CD14-positive monocyte (primary cell): ENCODE measurements at regions not wholly inside any gene's neighbourhood (a gene's known extent, or its start where the extent isn't known, plus 50 kb on each side); places are given as distances from the start of the nearest gene placed in this dataset.

ENCODE experiments used
- DNase-seq, 3 donors: peaks; one replicate each; pipeline ENCODE4 v3.0.0-alpha.2; 2011 to 2022
- H2AFZ ChIP-seq: 2 replicates; pipeline ENCODE4 v1.6.0; 2012; ENCODE audit warnings: mild to moderate bottlenecking, low read depth, low read length, inconsistent platforms; ENCODE audit not compliant: insufficient read depth, poor library complexity, severe bottlenecking
- H3K27ac ChIP-seq, 2 donors: 1 replicate in 1 of 2; 2 replicates in 1 of 2; pipeline ENCODE4 v1.5.1; 2012 to 2013; ENCODE audit warnings: low read length in 2 of 2, control low read depth in 1 of 2, inconsistent platforms in 1 of 2, low read depth in 1 of 2, mild to moderate bottlenecking in 1 of 2
- H3K27me3 ChIP-seq, 2 donors: one replicate each; pipeline versions ENCODE4 v1.6.0 to v1.6.1; 2011 to 2013; ENCODE audit warnings: low read length in 2 of 2; ENCODE audit not compliant: control insufficient read depth in 2 of 2, insufficient read depth in 2 of 2
- H3K36me3 ChIP-seq, 2 donors: replicated peaks in 1 of 2; 1 replicate in 1 of 2; 2 replicates in 1 of 2; pipeline versions ENCODE4 v1.5.1 to v1.6.1; 2012 to 2013; ENCODE audit warnings: low read length in 2 of 2, control low read depth in 1 of 2, inconsistent platforms in 1 of 2, mild to moderate bottlenecking in 1 of 2; ENCODE audit not compliant: insufficient read depth in 2 of 2, control insufficient read depth in 1 of 2
- H3K4me1 ChIP-seq, 2 donors: 1 replicate in 1 of 2; 2 replicates in 1 of 2; pipeline versions ENCODE4 v1.5.1 to v1.6.1; 2012 to 2013; ENCODE audit warnings: low read length in 2 of 2, control low read depth in 1 of 2, inconsistent platforms in 1 of 2, mild to moderate bottlenecking in 1 of 2, moderate library complexity in 1 of 2; ENCODE audit not compliant: insufficient read depth in 2 of 2, control insufficient read depth in 1 of 2
- H3K4me2 ChIP-seq: replicated peaks from 2 replicates; pipeline ENCODE3; 2012; ENCODE audit warnings: low read length, moderate library complexity, mild to moderate bottlenecking; ENCODE audit not compliant: poor library complexity, severe bottlenecking; ENCODE audit errors: extremely low read depth
- H3K4me3 ChIP-seq, 3 experiments: fragments of 200-600 bp in 1 of 3; sonication (generic) in 1 of 3; replicated peaks in 1 of 3; 1 replicate in 2 of 3; 2 replicates in 1 of 3; pipeline ENCODE4 v1.5.1; 2011 to 2013; ENCODE audit warnings: low read length in 3 of 3, mild to moderate bottlenecking in 3 of 3, control low read depth in 2 of 3, low read depth in 2 of 3, inconsistent platforms in 1 of 3, moderate library complexity in 1 of 3
- H3K79me2 ChIP-seq: 2 replicates; pipeline ENCODE4 v1.6.0; 2012; ENCODE audit warnings: mild to moderate bottlenecking, control low read depth, inconsistent platforms, low read length, moderate library complexity; ENCODE audit not compliant: insufficient read depth
- H3K9ac ChIP-seq: 2 replicates; pipeline ENCODE4 v1.6.0; 2017; ENCODE audit warnings: low read length, mild to moderate bottlenecking; ENCODE audit not compliant: insufficient read depth, poor library complexity, severe bottlenecking
- H3K9me3 ChIP-seq, 2 donors: replicated peaks in 1 of 2; 1 replicate in 1 of 2; 2 replicates in 1 of 2; pipeline versions ENCODE4 v1.5.1 to v1.6.1; 2012 to 2013; ENCODE audit warnings: low read length in 2 of 2, control low read depth in 1 of 2; ENCODE audit not compliant: control insufficient read depth in 1 of 2, insufficient read depth in 1 of 2
- H4K20me1 ChIP-seq: 2 replicates; pipeline ENCODE4 v1.6.0; 2012; ENCODE audit warnings: mild to moderate bottlenecking, low read length, control low read depth, moderate library complexity; ENCODE audit not compliant: insufficient read depth
- H3K27ac Mint-ChIP-seq, 7 donors: one replicate each; pipeline ENCODE4 v1.8.0; 2020; ENCODE audit warnings: mild to moderate bottlenecking in 7 of 7, mixed read lengths in 7 of 7, moderate library complexity in 6 of 7, inconsistent platforms in 2 of 7
- H3K27me3 Mint-ChIP-seq, 3 donors: one replicate each; pipeline ENCODE4 v1.8.0; 2021 to 2022; ENCODE audit warnings: low read depth in 3 of 3, mild to moderate bottlenecking in 3 of 3, mixed read lengths in 3 of 3, moderate library complexity in 3 of 3, inconsistent platforms in 1 of 3
- H3K36me3 Mint-ChIP-seq, 2 donors: one replicate each; pipeline ENCODE4 v1.8.0; 2020; ENCODE audit warnings: mixed read lengths in 2 of 2, inconsistent platforms in 1 of 2, mild to moderate bottlenecking in 1 of 2
- H3K4me1 Mint-ChIP-seq: one replicate; pipeline ENCODE4 v1.8.0; 2020; ENCODE audit warnings: mild to moderate bottlenecking, mixed read lengths
- H3K4me3 Mint-ChIP-seq, 2 donors: one replicate each; pipeline ENCODE4 v1.8.0; 2020; ENCODE audit warnings: mild to moderate bottlenecking in 2 of 2, mixed read lengths in 2 of 2, moderate library complexity in 1 of 2
- H3K9me3 Mint-ChIP-seq, 7 donors: one replicate each; pipeline ENCODE4 v1.8.0; 2020 to 2022; ENCODE audit warnings: mixed read lengths in 7 of 7, mild to moderate bottlenecking in 6 of 7, moderate library complexity in 6 of 7, inconsistent platforms in 2 of 7
- CTCF ChIP-seq: fragments of 200-600 bp; IDR thresholded peaks from one replicate; pipeline ENCODE4 v1.8.0; 2022; ENCODE audit warnings: antibody characterized with exemption, mild to moderate bottlenecking
- WGBS: methylation state at CpG from one replicate; pipeline ENCODE4 v1.1.5; 2013; ENCODE audit warnings: missing lambda C conversion rate; ENCODE audit not compliant: insufficient coverage; 5-methylcytosine and 5-hydroxymethylcytosine counted together
- intact Hi-C, 2 donors: fragments of 100-400 bp; cut with micrococcal nuclease; formaldehyde crosslinking; loops; one replicate each; pipeline versions ENCODE4 v1.15.0 to v1.15.1; 2023

- Mint-ChIP-seq H3K4me3 (no peak overlapping the region), H3K9me3 (peaks cover 0 to 7% (median 1%) of the 10 kb centered on the region in 7 donors), H3K4me1 (no peaks in the 10 kb centered on the region), H3K27me3 (no peaks in the 10 kb centered on the region), H3K36me3 (no peaks in the 10 kb centered on the region), H3K27ac (no peak overlapping the region)
- H3K27ac ChIP-seq: no peak overlapping the region
- H3K79me2 ChIP-seq: no peaks in the 10 kb centered on the region
- no peak for DNase-seq
- H4K20me1 ChIP-seq: no peaks in the 10 kb centered on the region
- H3K9me3 ChIP-seq: peaks cover 0 to 4% of the 10 kb centered on the region in 2 donors
- no peaks in the 10 kb centered on the region for H3K27me3 ChIP-seq
- H3K36me3 ChIP-seq: no peaks in the 10 kb centered on the region
- H3K4me3 ChIP-seq: no peak overlapping the region
- H3K4me1 ChIP-seq: no peaks in the 10 kb centered on the region
- H3K4me2 ChIP-seq: no peak overlapping the region
- H3K9ac ChIP-seq: no peak overlapping the region
- TF ChIP-seq CTCF: no peak
- intact Hi-C loops: no loop called here
- no peak overlapping the region for H2AFZ ChIP-seq
These were observed 87.9 kb upstream of the CCDC54 start for GRCh38 chr3:107289354-107289753.

- Mint-ChIP-seq H3K36me3 (no peaks in the 10 kb centered on the region), H3K4me1 (no peaks in the 10 kb centered on the region), H3K9me3 (peaks cover 0 to 14% (median 4%) of the 10 kb centered on the region in 7 donors), H3K4me3 (no peak overlapping the region), H3K27me3 (no peaks in the 10 kb centered on the region), H3K27ac (no peak overlapping the region)
- H3K4me1 ChIP-seq: no peaks in the 10 kb centered on the region
- DNase-seq: no peak
- no peaks in the 10 kb centered on the region for H3K27me3 ChIP-seq
- H4K20me1 ChIP-seq: no peaks in the 10 kb centered on the region
- H3K4me3 ChIP-seq: no peak overlapping the region
- no peaks in the 10 kb centered on the region for H3K36me3 ChIP-seq
- H2AFZ ChIP-seq: no peak overlapping the region
- no peak overlapping the region for H3K9ac ChIP-seq
- H3K27ac ChIP-seq: no peak overlapping the region
- no peak overlapping the region for H3K4me2 ChIP-seq
- TF ChIP-seq CTCF: no peak
- intact Hi-C loops: no loop called here
- H3K9me3 ChIP-seq: peaks cover 0 to 4% of the 10 kb centered on the region in 2 donors
- H3K79me2 ChIP-seq: no peaks in the 10 kb centered on the region
- no CpG with 5 or more reads among the region's 1 CpG for WGBS
These were observed 83.1 kb upstream of the CCDC54 start for GRCh38 chr3:107294117-107294516.
